PC-9 (cell line): ENCODE measurements at regions not wholly inside any gene's neighbourhood (a gene's known extent, or its start where the extent isn't known, plus 50 kb on each side); places are given as distances from the start of the nearest gene placed in this dataset.

Source experiments
- CTCF ChIP-seq: fragments of 200-600 bp; sonication (generic); conservative IDR thresholded peaks from 2 replicates; pipeline ENCODE4 v1.6.1; 2017; ENCODE audit warnings: mixed run types, antibody characterized with exemption, mild to moderate bottlenecking, moderate library complexity
- EZH2 ChIP-seq: fragments of 200-600 bp; sonication (generic); IDR thresholded peaks from 2 replicates; pipeline ENCODE4 v1.8.0; 2017; ENCODE audit warnings: antibody characterized with exemption, low read depth

GRCh38 chr16:88286301-88286923 lies 96.3 kb upstream of the ZNF469 start:
- TF ChIP-seq CTCF (no peak), EZH2 (no peak)
